SK-N-SH (cell line): ENCODE measurements at regions not wholly inside any gene's neighbourhood (a gene's known extent, or its start where the extent isn't known, plus 50 kb on each side); places are given as distances from the start of the nearest gene placed in this dataset.

ENCODE experiments used
- CTCF ChIA-PET: fragments of 300-600, 350-600 bp; formaldehyde crosslinking; extraction: SDS; loops from one replicate; lab custom pipeline; 2021; lab: Yijun Ruan, JAX
- POLR2A ChIA-PET: fragments of 350-600 bp; sonication (Branson Sonifier 250); formaldehyde crosslinking; extraction: SDS; loops from one replicate; lab custom pipeline; 2020; ENCODE audit warnings: antibody characterized with exemption, inconsistent platforms; lab: Yijun Ruan, JAX
- DNase-seq: peaks from one replicate; pipeline ENCODE4 v3.0.0; 2012
- H2AFZ ChIP-seq: fragments of 200-600 bp; sonication (generic); 2 replicates; pipeline ENCODE4 v1.8.1; 2016; ENCODE audit warnings: antibody characterized with exemption, mild to moderate bottlenecking, low read depth
- H3F3A ChIP-seq: fragments of 200-600 bp; sonication (generic); replicated peaks from 2 replicates; pipeline ENCODE3; 2016; ENCODE audit warnings: antibody characterized with exemption, mild to moderate bottlenecking; ENCODE audit not compliant: insufficient read depth
- H3K27ac ChIP-seq, 2 experiments: fragments of 200-500 bp in 1 of 2; fragments of 200-600 bp in 1 of 2; sonication (Bioruptor generic) in 1 of 2; sonication (generic), shearing (Covaris generic) in 1 of 2; 2 replicates each; pipeline versions ENCODE4 v1.5.1 to v1.6.1; 2014 to 2016; ENCODE audit warnings: low read depth in 2 of 2, inconsistent platforms in 1 of 2, low read length in 1 of 2, mild to moderate bottlenecking in 1 of 2, mixed read lengths in 1 of 2
- H3K27me3 ChIP-seq: fragments of 200-600 bp; sonication (generic), shearing (Covaris generic); 2 replicates; pipeline ENCODE4 v1.6.1; 2016; ENCODE audit warnings: mixed run types; ENCODE audit not compliant: insufficient read depth
- H3K36me3 ChIP-seq, 2 experiments: fragments of 200-500 bp in 1 of 2; fragments of 200-600 bp in 1 of 2; sonication (Bioruptor generic) in 1 of 2; sonication (generic) in 1 of 2; replicated peaks in 1 of 2; 2 replicates each; pipeline versions ENCODE3 to v1.5.1; 2014 to 2016; ENCODE audit warnings: low read length in 1 of 2, mild to moderate bottlenecking in 1 of 2; ENCODE audit not compliant: insufficient read depth in 2 of 2, control insufficient read depth in 1 of 2
- H3K4me1 ChIP-seq, 2 experiments: fragments of 200-500 bp in 1 of 2; fragments of 200-600 bp in 1 of 2; sonication (Bioruptor generic) in 1 of 2; sonication (generic), shearing (Covaris generic) in 1 of 2; 2 replicates each; pipeline versions ENCODE4 v1.5.1 to v1.6.1; 2014 to 2016; ENCODE audit warnings: low read depth in 1 of 2, low read length in 1 of 2, mixed run types in 1 of 2; ENCODE audit not compliant: insufficient read depth in 2 of 2, control insufficient read depth in 1 of 2
- H3K4me2 ChIP-seq: fragments of 200-600 bp; sonication (generic), shearing (Covaris generic); 2 replicates; pipeline ENCODE4 v1.6.1; 2017; ENCODE audit warnings: mixed run types
- H3K4me3 ChIP-seq, 2 experiments: fragments of 200-500 bp in 1 of 2; fragments of 200-600 bp in 1 of 2; sonication (Bioruptor generic) in 1 of 2; sonication (generic), shearing (Covaris generic) in 1 of 2; 2 replicates each; pipeline versions ENCODE4 v1.5.1 to v1.8.1; 2014 to 2016; ENCODE audit warnings: low read depth in 2 of 2, inconsistent platforms in 1 of 2, low read length in 1 of 2, mild to moderate bottlenecking in 1 of 2, mixed read lengths in 1 of 2, moderate library complexity in 1 of 2
- H3K79me2 ChIP-seq: fragments of 200-600 bp; sonication (generic); 2 replicates; pipeline ENCODE4 v1.8.1; 2017; ENCODE audit warnings: mild to moderate bottlenecking; ENCODE audit not compliant: insufficient read depth
- H3K9ac ChIP-seq: fragments of 200-600 bp; sonication (generic); 2 replicates; pipeline ENCODE4 v1.6.1; 2017; ENCODE audit warnings: mixed run types
- H3K9me2 ChIP-seq: fragments of 200-600 bp; sonication (generic); 2 replicates; pipeline ENCODE4 v1.6.1; 2017; ENCODE audit warnings: mixed run types
- H3K9me3 ChIP-seq: fragments of 200-600 bp; sonication (generic); 2 replicates; pipeline ENCODE4 v1.6.1; 2017; ENCODE audit warnings: mixed run types, mild to moderate bottlenecking, moderate library complexity
- H4K20me1 ChIP-seq: fragments of 200-600 bp; sonication (generic); 2 replicates; pipeline ENCODE4 v1.6.1; 2017; ENCODE audit warnings: mild to moderate bottlenecking, mixed run types; ENCODE audit not compliant: insufficient read depth
- CHD2 ChIP-seq: fragments of 150-350 bp; IDR thresholded peaks from 2 replicates; pipeline ENCODE4 v1.6.1; 2018; ENCODE audit warnings: low read length; ENCODE audit not compliant: partially characterized antibody
- CTCF ChIP-seq: fragments of 200-600 bp; sonication (generic); IDR thresholded peaks from 2 replicates; pipeline ENCODE4 v1.6.1; 2017; ENCODE audit warnings: antibody characterized with exemption, mild to moderate bottlenecking, moderate library complexity
- ELF1 ChIP-seq: IDR thresholded peaks from 2 replicates; pipeline ENCODE4 v1.4.0; 2012
- EZH2phosphoT487 ChIP-seq: fragments of 200-600 bp; sonication (generic); IDR thresholded peaks from 2 replicates; pipeline ENCODE4 v1.6.1; 2017; ENCODE audit warnings: low read depth, mixed run types, mild to moderate bottlenecking, antibody characterized with exemption, moderate library complexity, borderline replicate concordance
- FOXJ3 ChIP-seq: sonication (generic); formaldehyde crosslinking; IDR thresholded peaks from 2 replicates; pipeline ENCODE4 v1.5.1; 2020; ENCODE audit warnings: mild to moderate bottlenecking, missing genetic modification reagents
- FOXM1 ChIP-seq: IDR thresholded peaks from 2 replicates; pipeline ENCODE4 v1.4.0; 2012; ENCODE audit warnings: low read depth, mild to moderate bottlenecking
- GABPA ChIP-seq: IDR thresholded peaks from 2 replicates; pipeline ENCODE4 v1.4.0; 2012; ENCODE audit warnings: low read depth, mild to moderate bottlenecking
- MEF2A ChIP-seq: IDR thresholded peaks from 2 replicates; pipeline ENCODE4 v1.4.0; 2012; ENCODE audit warnings: low read depth, borderline replicate concordance
- MXI1 ChIP-seq: IDR thresholded peaks from 2 replicates; pipeline ENCODE4 v1.6.1; 2012; ENCODE audit warnings: mild to moderate bottlenecking, low read depth, low read length, improper control_type of control experiment
- NFIC ChIP-seq: IDR thresholded peaks from 2 replicates; pipeline ENCODE4 v1.4.0; 2012; ENCODE audit warnings: borderline replicate concordance
- PBX3 ChIP-seq: IDR thresholded peaks from 2 replicates; pipeline ENCODE4; 2012
- RXRA ChIP-seq: IDR thresholded peaks from 2 replicates; pipeline ENCODE4 v1.4.0; 2012; ENCODE audit warnings: low read depth, mild to moderate bottlenecking, borderline replicate concordance
- SMC3 ChIP-seq: IDR thresholded peaks from 2 replicates; pipeline ENCODE4 v1.6.1; 2012; ENCODE audit warnings: low read depth, low read length, improper control_type of control experiment
- TAF1 ChIP-seq: IDR thresholded peaks from 2 replicates; pipeline ENCODE4 v1.6.1; 2012; ENCODE audit warnings: low read depth, mild to moderate bottlenecking, low read length, moderate library complexity, borderline replicate concordance
- TEAD4 ChIP-seq: IDR thresholded peaks from 2 replicates; pipeline ENCODE4 v1.4.0; 2012; ENCODE audit warnings: mild to moderate bottlenecking, borderline replicate concordance; ENCODE audit not compliant: insufficient read depth
- USF1 ChIP-seq: IDR thresholded peaks from 2 replicates; pipeline ENCODE4 v1.4.0; 2012; ENCODE audit warnings: low read depth, borderline replicate concordance
- WGBS: methylation state at CpG from one replicate; pipeline ENCODE4 v1.1.6; 2017; ENCODE audit warnings: low lambda C conversion rate; 5-methylcytosine and 5-hydroxymethylcytosine counted together

- H3K79me2 ChIP-seq = no peaks in the 10 kb centered on the region
- H2AFZ ChIP-seq = no peak overlapping the region
- no peak for TF ChIP-seq PBX3
- no peak for TF ChIP-seq MXI1
- no peak for TF ChIP-seq CTCF
- no peak for TF ChIP-seq RXRA
- no peak for TF ChIP-seq ELF1
- no peak for TF ChIP-seq CHD2
- no peak for TF ChIP-seq USF1
- TF ChIP-seq FOXM1 = no peak
- TF ChIP-seq TEAD4 = no peak
- H3K9me3 ChIP-seq = no peaks in the 10 kb centered on the region
- H3F3A ChIP-seq = no peaks in the 10 kb centered on the region
- H3K36me3 ChIP-seq = no peaks in the 10 kb centered on the region
- no peak overlapping the region for H3K4me2 ChIP-seq
- no peaks in the 10 kb centered on the region for H3K27me3 ChIP-seq
- H3K4me3 ChIP-seq = no peak overlapping the region
- H3K9ac ChIP-seq = no peak overlapping the region
- H3K27ac ChIP-seq = no peak overlapping the region
- H3K9me2 ChIP-seq = no peaks in the 10 kb centered on the region
- CTCF ChIA-PET = no interaction called here
- no peak for DNase-seq
- 69% methylated on average over 4 of the region's 4 CpGs for WGBS
- POLR2A ChIA-PET = no interaction called here
- H3K4me1 ChIP-seq = no peaks in the 10 kb centered on the region
- no peaks in the 10 kb centered on the region for H4K20me1 ChIP-seq
Observed at GRCh38 chr1:65503427-65503826, 83.0 kb downstream of the LEPR start.

GRCh38 chr1:65504263-65504662, 83.8 kb downstream of the LEPR start:
- Histone ChIP-seq H3K27me3 (no peaks in the 10 kb centered on the region), H4K20me1 (no peaks in the 10 kb centered on the region), H3K9me2 (no peaks in the 10 kb centered on the region), H3F3A (no peaks in the 10 kb centered on the region), H3K4me3 (no peak overlapping the region), H3K9me3 (no peaks in the 10 kb centered on the region), H3K36me3 (no peaks in the 10 kb centered on the region), H3K4me2 (no peak overlapping the region), H3K4me1 (no peaks in the 10 kb centered on the region), H3K27ac (no peak overlapping the region), H2AFZ (no peak overlapping the region), H3K79me2 (no peaks in the 10 kb centered on the region), H3K9ac (no peak overlapping the region)
- CTCF ChIA-PET = no interaction called here
- POLR2A ChIA-PET = no interaction called here
- no peak for DNase-seq
- WGBS = 93% methylated on average over 3 of the region's 3 CpGs
- TF ChIP-seq TAF1 (no peak), CHD2 (no peak), FOXJ3 (no peak), SMC3 (no peak), GABPA (no peak), EZH2phosphoT487 (no peak), MEF2A (no peak), RXRA (no peak), MXI1 (no peak), NFIC (no peak)
